ENCODE measurements at regions not wholly inside any gene's neighbourhood (a gene's known extent, or its start where the extent isn't known, plus 50 kb on each side); places are given as distances from the start of the nearest gene placed in this dataset.

DNA sequence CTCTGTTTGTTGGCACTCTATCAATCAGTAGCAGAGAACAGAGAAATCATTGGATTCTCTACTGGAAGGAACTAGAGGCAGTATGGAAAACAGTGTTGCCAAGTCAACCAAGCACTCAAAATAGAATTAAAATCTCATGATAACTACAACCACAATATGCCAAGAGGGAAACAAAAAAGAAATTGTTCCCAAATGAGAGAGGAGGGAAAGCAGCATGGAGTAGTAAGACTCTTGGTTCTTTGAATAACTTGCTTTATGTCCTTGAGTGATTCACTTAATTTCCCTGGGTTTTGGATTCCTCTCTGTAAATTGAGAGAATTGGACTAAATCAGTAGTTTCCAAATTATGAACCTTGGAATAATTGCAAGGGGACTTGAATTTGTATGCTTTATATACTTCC, 285.5 kb upstream of the ANKRD50 start:
- no peaks in the 10 kb centered on the region for H3K4me1 Mint-ChIP-seq (ENCODE audit: low read depth, unreplicated experiment)
- no peak for DNase-seq
- H3K4me3 Mint-ChIP-seq (ENCODE audit: low read depth, unreplicated experiment) = no peak overlapping the region
- H3K9me3 Mint-ChIP-seq (ENCODE audit: low read depth, unreplicated experiment) = no peaks in the 10 kb centered on the region
- CTCF ChIA-PET = no interaction called here
- TF ChIP-seq, protein P1, sequence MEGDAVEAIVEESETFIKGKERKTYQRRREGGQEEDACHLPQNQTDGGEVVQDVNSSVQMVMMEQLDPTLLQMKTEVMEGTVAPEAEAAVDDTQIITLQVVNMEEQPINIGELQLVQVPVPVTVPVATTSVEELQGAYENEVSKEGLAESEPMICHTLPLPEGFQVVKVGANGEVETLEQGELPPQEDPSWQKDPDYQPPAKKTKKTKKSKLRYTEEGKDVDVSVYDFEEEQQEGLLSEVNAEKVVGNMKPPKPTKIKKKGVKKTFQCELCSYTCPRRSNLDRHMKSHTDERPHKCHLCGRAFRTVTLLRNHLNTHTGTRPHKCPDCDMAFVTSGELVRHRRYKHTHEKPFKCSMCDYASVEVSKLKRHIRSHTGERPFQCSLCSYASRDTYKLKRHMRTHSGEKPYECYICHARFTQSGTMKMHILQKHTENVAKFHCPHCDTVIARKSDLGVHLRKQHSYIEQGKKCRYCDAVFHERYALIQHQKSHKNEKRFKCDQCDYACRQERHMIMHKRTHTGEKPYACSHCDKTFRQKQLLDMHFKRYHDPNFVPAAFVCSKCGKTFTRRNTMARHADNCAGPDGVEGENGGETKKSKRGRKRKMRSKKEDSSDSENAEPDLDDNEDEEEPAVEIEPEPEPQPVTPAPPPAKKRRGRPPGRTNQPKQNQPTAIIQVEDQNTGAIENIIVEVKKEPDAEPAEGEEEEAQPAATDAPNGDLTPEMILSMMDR (IDR thresholded peaks at IDR 0.05; ENCODE audit: unreplicated experiment) = no peak
- BruUV-seq (replicated peaks) = no TSS peak
- no peak overlapping the region for H3K27ac Mint-ChIP-seq (ENCODE audit: unreplicated experiment)
- intact Hi-C loops (cut with micrococcal nuclease; ENCODE audit: unreplicated experiment) = no loop called here
- no peaks in the 10 kb centered on the region for H3K27me3 Mint-ChIP-seq (ENCODE audit: unreplicated experiment)
- no peaks in the 10 kb centered on the region for H3K36me3 Mint-ChIP-seq (ENCODE audit: insufficient read depth, unreplicated experiment)

DNA sequence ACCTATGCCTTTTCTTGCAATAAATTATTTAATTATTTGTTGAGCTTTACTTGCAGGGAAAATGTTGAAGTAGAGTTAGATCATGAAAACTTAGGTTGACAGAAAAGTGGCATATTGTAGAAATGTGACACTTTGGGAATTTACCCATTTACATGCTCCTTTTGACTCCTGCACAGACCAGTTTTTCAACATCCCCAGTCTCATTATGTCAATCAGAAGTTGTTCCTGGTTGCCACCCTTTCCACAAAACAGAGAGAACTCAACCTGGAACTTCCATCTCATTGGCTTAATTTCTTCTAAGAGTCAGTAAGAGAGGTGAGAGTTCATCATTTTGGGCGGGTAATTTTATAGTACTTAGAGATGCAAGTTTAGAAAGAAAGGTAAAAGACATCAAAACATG, 284.6 kb upstream of the ANKRD50 start:
- H3K4me1 Mint-ChIP-seq (ENCODE audit: low read depth, unreplicated experiment) = no peaks in the 10 kb centered on the region
- no peak overlapping the region for H3K27ac Mint-ChIP-seq (ENCODE audit: unreplicated experiment)
- TF ChIP-seq, protein P1 (IDR thresholded peaks at IDR 0.05; ENCODE audit: unreplicated experiment) = no peak
- CTCF ChIA-PET = no interaction called here
- H3K27me3 Mint-ChIP-seq (ENCODE audit: unreplicated experiment) = no peaks in the 10 kb centered on the region
- no peaks in the 10 kb centered on the region for H3K36me3 Mint-ChIP-seq (ENCODE audit: insufficient read depth, unreplicated experiment)
- intact Hi-C loops (cut with micrococcal nuclease; ENCODE audit: unreplicated experiment) = no loop called here
- no peak overlapping the region for H3K4me3 Mint-ChIP-seq (ENCODE audit: low read depth, unreplicated experiment)
- no TSS peak for BruUV-seq (replicated peaks)
- DNase-seq = no peak
- H3K9me3 Mint-ChIP-seq (ENCODE audit: low read depth, unreplicated experiment) = no peaks in the 10 kb centered on the region

DNA sequence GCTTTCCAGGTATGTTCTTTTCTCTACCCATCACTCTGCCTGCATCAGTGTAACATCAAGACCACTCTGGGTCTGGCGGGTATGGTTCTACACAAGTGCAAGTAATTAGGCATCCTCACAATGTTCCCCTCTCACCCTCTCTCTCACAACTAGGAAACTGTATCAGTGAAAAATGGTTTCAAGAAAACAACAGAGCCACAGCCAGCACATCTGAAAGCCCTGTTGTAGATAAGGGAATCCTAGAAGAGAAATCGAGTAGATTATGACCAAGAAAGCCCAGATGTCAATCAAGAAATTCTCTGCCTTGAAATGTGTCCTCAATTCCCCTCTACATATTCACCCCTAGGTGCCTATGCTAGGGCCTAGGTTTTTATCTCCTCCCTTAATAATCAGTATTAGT, 281.3 kb upstream of the ANKRD50 start:
- BruUV-seq (replicated peaks) = no TSS peak
- CTCF ChIA-PET = no interaction called here
- intact Hi-C loops (cut with micrococcal nuclease; ENCODE audit: unreplicated experiment) = no loop called here
- Mint-ChIP-seq H3K4me3 (ENCODE audit: low read depth, unreplicated experiment) (no peak overlapping the region), H3K27ac (ENCODE audit: unreplicated experiment) (no peak overlapping the region), H3K36me3 (ENCODE audit: insufficient read depth, unreplicated experiment) (no peaks in the 10 kb centered on the region), H3K9me3 (ENCODE audit: low read depth, unreplicated experiment) (no peaks in the 10 kb centered on the region), H3K27me3 (ENCODE audit: unreplicated experiment) (no peaks in the 10 kb centered on the region), H3K4me1 (ENCODE audit: low read depth, unreplicated experiment) (no peaks in the 10 kb centered on the region)
- no peak for DNase-seq
- TF ChIP-seq, protein P1 (IDR thresholded peaks at IDR 0.05; ENCODE audit: unreplicated experiment) = no peak

DNA sequence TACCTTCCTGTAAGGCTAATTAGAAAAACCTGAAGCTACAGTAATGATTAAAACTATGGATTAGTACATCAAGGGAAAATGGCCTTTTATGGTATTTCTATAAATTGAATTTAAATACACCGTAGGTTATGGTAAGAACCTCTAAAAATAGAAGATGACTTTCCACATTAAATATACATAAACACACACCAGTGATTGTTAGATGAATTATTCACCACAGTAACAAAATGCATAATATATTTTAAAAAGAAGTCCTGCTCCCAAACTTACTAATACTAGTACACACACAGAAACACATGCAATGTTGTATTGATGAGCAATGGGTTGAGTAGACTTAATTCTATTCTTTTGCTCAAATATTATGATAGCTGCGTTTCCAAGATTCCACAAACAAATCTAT, 277.9 kb upstream of the ANKRD50 start:
- no peaks in the 10 kb centered on the region for H3K36me3 Mint-ChIP-seq (ENCODE audit: insufficient read depth, unreplicated experiment)
- no TSS peak for BruUV-seq (replicated peaks)
- TF ChIP-seq, protein P1 (IDR thresholded peaks at IDR 0.05; ENCODE audit: unreplicated experiment) = no peak
- DNase-seq = no peak
- CTCF ChIA-PET = no interaction called here
- no peak overlapping the region for H3K4me3 Mint-ChIP-seq (ENCODE audit: low read depth, unreplicated experiment)
- no peak overlapping the region for H3K27ac Mint-ChIP-seq (ENCODE audit: unreplicated experiment)
- H3K27me3 Mint-ChIP-seq (ENCODE audit: unreplicated experiment) = no peaks in the 10 kb centered on the region
- intact Hi-C loops (cut with micrococcal nuclease; ENCODE audit: unreplicated experiment) = no loop called here
- no peaks in the 10 kb centered on the region for H3K9me3 Mint-ChIP-seq (ENCODE audit: low read depth, unreplicated experiment)
- H3K4me1 Mint-ChIP-seq (ENCODE audit: low read depth, unreplicated experiment) = no peaks in the 10 kb centered on the region

All from Calu3 (cell line).